ENCODE measurements at regions not wholly inside any gene's neighbourhood (a gene's known extent, or its start where the extent isn't known, plus 50 kb on each side); places are given as distances from the start of the nearest gene placed in this dataset.

- no peak for TF ChIP-seq TAF1 (IDR thresholded peaks at IDR 0.05; ENCODE audit: low read depth, low read length)
- no peak for TF ChIP-seq POLR2AphosphoS5 (IDR thresholded peaks at IDR 0.05; ENCODE audit: low read depth, low read length)
These were observed 507.2 kb downstream of the TBC1D22A start for GRCh38 chr22:47269516-47270088.

All from GM12891 (cell line).